Activated T-helper 1 cell treated with anti-CD3 and anti-CD28 coated beads, Interleukin-12 subunit alpha, Interleukin-12 subunit beta, Interleukin-2, Interleukin-4 antibody, amounts not matched to agents 30 ng/mL and 10 ng/mL and 1 ng/mL, durations not matched to agents 14 hours and 24 hours and 36 hours (primary cell): ENCODE measurements at regions not wholly inside any gene's neighbourhood (a gene's known extent, or its start where the extent isn't known, plus 50 kb on each side); places are given as distances from the start of the nearest gene placed in this dataset.

Experiments
- DNase-seq: peaks from one replicate; pipeline ENCODE4 v3.0.0; 2021; ENCODE audit warnings: low spot score
- H3K27ac Mint-ChIP-seq: one replicate; pipeline ENCODE4 v1.8.0; 2021; ENCODE audit warnings: mild to moderate bottlenecking, mixed read lengths
- H3K27me3 Mint-ChIP-seq: one replicate; pipeline ENCODE4 v1.8.0; 2022; ENCODE audit warnings: mild to moderate bottlenecking, moderate library complexity, mixed read lengths; ENCODE audit not compliant: insufficient read depth
- H3K36me3 Mint-ChIP-seq: one replicate; pipeline ENCODE4 v1.8.0; 2021; ENCODE audit warnings: low read depth, mixed read lengths
- H3K4me1 Mint-ChIP-seq: one replicate; pipeline ENCODE4 v1.8.0; 2021; ENCODE audit warnings: low read depth, mixed read lengths
- H3K4me3 Mint-ChIP-seq: one replicate; pipeline ENCODE4 v1.8.0; 2021; ENCODE audit warnings: mild to moderate bottlenecking, moderate library complexity, mixed read lengths
- H3K9me3 Mint-ChIP-seq: one replicate; pipeline ENCODE4 v1.8.0; 2021; ENCODE audit warnings: mixed read lengths
- intact Hi-C: fragments of 100-400 bp; cut with micrococcal nuclease; formaldehyde crosslinking; loops from one replicate; pipeline ENCODE4 v1.15.1; 2024

- H3K27ac Mint-ChIP-seq = no peak overlapping the region
- intact Hi-C loops = no loop called here
- H3K4me1 Mint-ChIP-seq = no peaks in the 10 kb centered on the region
- H3K4me3 Mint-ChIP-seq = no peak overlapping the region
- H3K36me3 Mint-ChIP-seq = no peaks in the 10 kb centered on the region
- DNase-seq = no peak
- no peaks in the 10 kb centered on the region for H3K27me3 Mint-ChIP-seq
- H3K9me3 Mint-ChIP-seq = no peaks in the 10 kb centered on the region
Measured at GRCh38 chr4:132026816-132027215, 1122.3 kb upstream of the PCDH10 start.

GRCh38 chr4:132056496-132056895 is 1092.6 kb upstream of the PCDH10 start:
- H3K9me3 Mint-ChIP-seq = peaks cover 6% of the 10 kb centered on the region
- intact Hi-C loops = no loop called here
- no peaks in the 10 kb centered on the region for H3K27me3 Mint-ChIP-seq
- H3K4me3 Mint-ChIP-seq = no peak overlapping the region
- H3K4me1 Mint-ChIP-seq = no peaks in the 10 kb centered on the region
- H3K36me3 Mint-ChIP-seq = no peaks in the 10 kb centered on the region
- H3K27ac Mint-ChIP-seq = no peak overlapping the region
- DNase-seq = no peak

GRCh38 chr4:132059227-132059626 is 1089.9 kb upstream of the PCDH10 start:
- Mint-ChIP-seq H3K36me3 (no peaks in the 10 kb centered on the region), H3K27me3 (no peaks in the 10 kb centered on the region), H3K27ac (no peak overlapping the region), H3K9me3 (peaks cover 6% of the 10 kb centered on the region), H3K4me3 (no peak overlapping the region), H3K4me1 (no peaks in the 10 kb centered on the region)
- intact Hi-C loops = no loop called here
- no peak for DNase-seq

GRCh38 chr4:132062611-132063239 is 1086.4 kb upstream of the PCDH10 start:
- Mint-ChIP-seq H3K4me3 (no peak overlapping the region), H3K36me3 (no peaks in the 10 kb centered on the region), H3K9me3 (peaks cover 6% of the 10 kb centered on the region), H3K27me3 (no peaks in the 10 kb centered on the region), H3K27ac (no peak overlapping the region), H3K4me1 (no peaks in the 10 kb centered on the region)
- intact Hi-C loops = no loop called here
- DNase-seq = no peak

- intact Hi-C loops = no loop called here
- no peaks in the 10 kb centered on the region for H3K27me3 Mint-ChIP-seq
- H3K4me1 Mint-ChIP-seq = no peaks in the 10 kb centered on the region
- H3K9me3 Mint-ChIP-seq = peaks cover 3% of the 10 kb centered on the region
- no peak overlapping the region for H3K4me3 Mint-ChIP-seq
- H3K27ac Mint-ChIP-seq = no peak overlapping the region
- no peak for DNase-seq
- no peaks in the 10 kb centered on the region for H3K36me3 Mint-ChIP-seq
Measured at GRCh38 chr4:132063829-132064228, 1085.3 kb upstream of the PCDH10 start.

- H3K4me3 Mint-ChIP-seq = no peak overlapping the region
- no peaks in the 10 kb centered on the region for H3K9me3 Mint-ChIP-seq
- H3K36me3 Mint-ChIP-seq = no peaks in the 10 kb centered on the region
- DNase-seq = no peak
- H3K4me1 Mint-ChIP-seq = no peaks in the 10 kb centered on the region
- intact Hi-C loops = no loop called here
- H3K27me3 Mint-ChIP-seq = no peaks in the 10 kb centered on the region
- no peak overlapping the region for H3K27ac Mint-ChIP-seq
Measured at GRCh38 chr4:132065940-132066495, 1083.1 kb upstream of the PCDH10 start.

GRCh38 chr4:132071815-132072214 is 1077.3 kb upstream of the PCDH10 start:
- Mint-ChIP-seq H3K36me3 (no peaks in the 10 kb centered on the region), H3K27me3 (no peaks in the 10 kb centered on the region)
- intact Hi-C loops = no loop called here

GRCh38 chr4:132076829-132077228 is 1072.3 kb upstream of the PCDH10 start:
- Mint-ChIP-seq H3K4me1 (no peaks in the 10 kb centered on the region), H3K27ac (no peak overlapping the region), H3K27me3 (no peaks in the 10 kb centered on the region), H3K9me3 (no peaks in the 10 kb centered on the region), H3K4me3 (no peak overlapping the region), H3K36me3 (no peaks in the 10 kb centered on the region)
- no peak for DNase-seq
- intact Hi-C loops = no loop called here

More at GRCh38 chr4:132071815-132072214, 1077.3 kb upstream of the PCDH10 start:
- Mint-ChIP-seq H3K4me1 (no peaks in the 10 kb centered on the region), H3K4me3 (no peak overlapping the region), H3K9me3 (no peaks in the 10 kb centered on the region), H3K27ac (no peak overlapping the region)
- no peak for DNase-seq

GRCh38 chr4:132085105-132085504 is 1064.0 kb upstream of the PCDH10 start:
- Mint-ChIP-seq H3K4me1 (no peaks in the 10 kb centered on the region), H3K27me3 (no peaks in the 10 kb centered on the region), H3K4me3 (no peak overlapping the region), H3K9me3 (peaks cover 8% of the 10 kb centered on the region), H3K27ac (no peak overlapping the region), H3K36me3 (no peaks in the 10 kb centered on the region)
- intact Hi-C loops = no loop called here
- DNase-seq = no peak

GRCh38 chr4:132094017-132094416 is 1055.1 kb upstream of the PCDH10 start:
- H3K27ac Mint-ChIP-seq = no peak overlapping the region
- H3K27me3 Mint-ChIP-seq = no peaks in the 10 kb centered on the region
- no peaks in the 10 kb centered on the region for H3K4me1 Mint-ChIP-seq
- no peak overlapping the region for H3K4me3 Mint-ChIP-seq
- intact Hi-C loops = no loop called here
- H3K36me3 Mint-ChIP-seq = no peaks in the 10 kb centered on the region
- peaks cover 7% of the 10 kb centered on the region for H3K9me3 Mint-ChIP-seq
- DNase-seq = no peak

GRCh38 chr4:132097041-132097440 is 1052.1 kb upstream of the PCDH10 start:
- Mint-ChIP-seq H3K4me1 (no peaks in the 10 kb centered on the region), H3K27me3 (no peaks in the 10 kb centered on the region), H3K9me3 (no peaks in the 10 kb centered on the region), H3K36me3 (no peaks in the 10 kb centered on the region), H3K4me3 (no peak overlapping the region), H3K27ac (no peak overlapping the region)
- intact Hi-C loops = no loop called here
- no peak for DNase-seq

- no peak overlapping the region for H3K4me3 Mint-ChIP-seq
- H3K27ac Mint-ChIP-seq = no peak overlapping the region
- no peaks in the 10 kb centered on the region for H3K9me3 Mint-ChIP-seq
- intact Hi-C loops = no loop called here
- no peak for DNase-seq
- H3K36me3 Mint-ChIP-seq = no peaks in the 10 kb centered on the region
- H3K4me1 Mint-ChIP-seq = no peaks in the 10 kb centered on the region
- no peaks in the 10 kb centered on the region for H3K27me3 Mint-ChIP-seq
Measured at GRCh38 chr4:132101526-132101925, 1047.6 kb upstream of the PCDH10 start.

- Mint-ChIP-seq H3K9me3 (no peaks in the 10 kb centered on the region), H3K36me3 (no peaks in the 10 kb centered on the region), H3K4me1 (no peaks in the 10 kb centered on the region), H3K4me3 (no peak overlapping the region), H3K27me3 (no peaks in the 10 kb centered on the region), H3K27ac (no peak overlapping the region)
- intact Hi-C loops = no loop called here
- no peak for DNase-seq
Measured at GRCh38 chr4:132108784-132109183, 1040.3 kb upstream of the PCDH10 start.

- no peaks in the 10 kb centered on the region for H3K9me3 Mint-ChIP-seq
- H3K27ac Mint-ChIP-seq = no peak overlapping the region
- H3K4me1 Mint-ChIP-seq = no peaks in the 10 kb centered on the region
- H3K4me3 Mint-ChIP-seq = no peak overlapping the region
- DNase-seq = no peak
- intact Hi-C loops = no loop called here
- H3K27me3 Mint-ChIP-seq = no peaks in the 10 kb centered on the region
- H3K36me3 Mint-ChIP-seq = no peaks in the 10 kb centered on the region
Measured at GRCh38 chr4:132114885-132115284, 1034.2 kb upstream of the PCDH10 start.
